Mucosa of descending colon (tissue), 3 donors: ENCODE measurements at regions not wholly inside any gene's neighbourhood (a gene's known extent, or its start where the extent isn't known, plus 50 kb on each side); places are given as distances from the start of the nearest gene placed in this dataset.

Source experiments
- ATAC-seq: fragments of 200-7000 bp; cut with Tn5 transposase; one replicate; pipeline ENCODE4 v1.9.1; 2020; ENCODE audit warnings: mild to moderate bottlenecking, moderate library complexity
- DNase-seq, 3 donors: peaks; one replicate each; pipeline ENCODE4 v3.0.0-alpha.2; 2020
- H3K36me3 ChIP-seq: fragments of 200-600 bp; one replicate; pipeline ENCODE4 v1.8.0; 2021; ENCODE audit warnings: low read depth, mild to moderate bottlenecking
- H3K4me1 ChIP-seq: fragments of 200-600 bp; one replicate; pipeline ENCODE4 v1.8.0; 2021; ENCODE audit warnings: low read depth, mild to moderate bottlenecking
- H3K4me3 ChIP-seq: fragments of 200-600 bp; one replicate; pipeline ENCODE4 v1.8.0; 2021; ENCODE audit warnings: mild to moderate bottlenecking
- H3K9me3 ChIP-seq: fragments of 200-600 bp; one replicate; pipeline ENCODE4 v1.8.0; 2021; ENCODE audit warnings: mild to moderate bottlenecking
- intact Hi-C, 2 donors: fragments of 100-400 bp; cut with DNase I in 1 of 2; cut with micrococcal nuclease in 1 of 2; formaldehyde crosslinking; loops; one replicate each; pipeline versions ENCODE4 v1.11.0 to v1.11.1; 2022; cut with DNase I, micrococcal nuclease
- TF ChIP-seq, protein P1 (sequence below): fragments of 200-600 bp; IDR thresholded peaks from one replicate; pipeline ENCODE4 v1.8.0; 2022; ENCODE audit warnings: antibody characterized with exemption, mild to moderate bottlenecking
- donor health status: DM: no; HTN: no; CAD: no; lungs with moderate emphysema.
- donor health status: DM: no; HTN: no; CAD: no.
- donor health status: DM: no; HTN: yes; CAD: no.

DNA sequence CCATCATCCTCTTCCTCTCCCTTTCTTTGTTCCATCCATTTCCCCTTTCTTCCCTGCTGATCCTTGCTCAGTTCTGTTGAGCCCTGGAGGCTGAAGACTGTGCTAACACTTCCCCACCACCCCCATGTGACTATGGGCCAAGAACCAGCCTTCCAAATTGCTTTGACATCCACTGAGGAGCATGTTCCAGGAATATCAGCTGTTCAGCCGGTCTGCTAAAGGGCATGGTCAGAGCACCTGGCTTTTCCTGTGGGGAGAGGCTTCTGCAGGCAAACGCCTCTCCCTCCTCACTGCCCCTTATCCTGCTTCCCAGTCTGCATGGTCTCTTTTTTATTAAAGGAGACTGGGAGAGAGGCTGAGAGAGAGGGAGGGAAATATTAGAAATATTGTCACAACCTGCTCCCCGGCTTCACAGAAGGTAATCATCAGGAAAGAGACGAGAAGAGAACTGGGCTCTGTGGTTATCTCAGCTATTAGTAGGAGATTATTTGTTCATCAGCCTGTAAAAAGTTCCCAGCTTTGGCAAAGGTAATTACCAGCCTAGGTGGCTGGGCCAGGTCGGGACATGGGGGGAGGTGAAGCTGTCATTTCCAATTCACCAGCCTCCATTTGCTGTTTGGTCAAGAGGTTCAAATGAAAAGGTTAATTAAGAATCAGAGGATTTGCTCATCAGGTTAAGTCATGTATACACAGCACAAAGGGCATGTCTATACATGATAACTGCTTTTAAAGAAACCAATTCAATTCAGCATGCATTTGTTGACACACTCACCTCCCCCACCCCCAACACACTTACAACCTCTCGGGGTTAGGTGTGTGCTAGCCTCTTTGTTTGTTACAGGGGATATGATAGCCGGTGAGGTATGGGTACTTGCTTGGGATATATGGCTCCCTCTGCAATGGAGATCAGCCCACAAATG, 83.7 kb upstream of the CRHR1 start:
- Histone ChIP-seq H3K4me3 (no peak overlapping the region), H3K36me3 (no peaks in the 10 kb centered on the region), H3K4me1 (no peaks in the 10 kb centered on the region), H3K9me3 (no peaks in the 10 kb centered on the region)
- TF ChIP-seq, protein P1, sequence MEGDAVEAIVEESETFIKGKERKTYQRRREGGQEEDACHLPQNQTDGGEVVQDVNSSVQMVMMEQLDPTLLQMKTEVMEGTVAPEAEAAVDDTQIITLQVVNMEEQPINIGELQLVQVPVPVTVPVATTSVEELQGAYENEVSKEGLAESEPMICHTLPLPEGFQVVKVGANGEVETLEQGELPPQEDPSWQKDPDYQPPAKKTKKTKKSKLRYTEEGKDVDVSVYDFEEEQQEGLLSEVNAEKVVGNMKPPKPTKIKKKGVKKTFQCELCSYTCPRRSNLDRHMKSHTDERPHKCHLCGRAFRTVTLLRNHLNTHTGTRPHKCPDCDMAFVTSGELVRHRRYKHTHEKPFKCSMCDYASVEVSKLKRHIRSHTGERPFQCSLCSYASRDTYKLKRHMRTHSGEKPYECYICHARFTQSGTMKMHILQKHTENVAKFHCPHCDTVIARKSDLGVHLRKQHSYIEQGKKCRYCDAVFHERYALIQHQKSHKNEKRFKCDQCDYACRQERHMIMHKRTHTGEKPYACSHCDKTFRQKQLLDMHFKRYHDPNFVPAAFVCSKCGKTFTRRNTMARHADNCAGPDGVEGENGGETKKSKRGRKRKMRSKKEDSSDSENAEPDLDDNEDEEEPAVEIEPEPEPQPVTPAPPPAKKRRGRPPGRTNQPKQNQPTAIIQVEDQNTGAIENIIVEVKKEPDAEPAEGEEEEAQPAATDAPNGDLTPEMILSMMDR, result no peak
- DNase-seq (no peak), ATAC-seq (no peak)
- intact Hi-C loops, result no loop called here

DNA sequence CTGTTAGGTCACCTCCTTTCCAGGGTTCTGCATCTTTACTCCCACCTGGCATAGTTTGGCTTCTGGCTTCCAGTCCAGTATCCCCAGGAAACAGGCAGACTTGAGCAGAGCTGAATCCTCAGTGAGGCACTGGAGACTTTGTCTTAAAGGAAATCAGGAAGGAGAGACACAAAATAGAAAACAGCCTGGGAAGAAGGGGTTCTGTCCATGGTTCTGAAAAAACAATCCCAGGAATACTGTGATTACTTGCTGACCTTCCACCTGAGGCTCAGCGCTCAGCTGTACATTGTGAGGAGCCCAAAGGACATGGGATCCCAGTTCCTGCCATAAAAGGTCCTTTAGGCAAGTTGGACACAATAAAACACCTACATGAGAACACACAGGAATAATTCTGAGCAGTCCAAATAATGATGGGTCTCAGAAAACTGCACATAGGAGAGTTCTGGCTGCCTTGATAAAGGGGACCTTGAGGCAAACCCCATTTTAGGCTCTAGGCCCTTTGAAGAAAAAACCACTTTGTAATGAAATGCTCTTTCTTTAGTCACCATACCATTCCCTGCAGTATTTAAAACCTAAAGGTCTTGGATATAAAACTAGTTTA, 81.4 kb upstream of the CRHR1 start:
- Histone ChIP-seq H3K4me1 (no peaks in the 10 kb centered on the region), H3K36me3 (no peaks in the 10 kb centered on the region), H3K4me3 (no peak overlapping the region), H3K9me3 (no peaks in the 10 kb centered on the region)
- DNase-seq (no peak), ATAC-seq (no peak)
- intact Hi-C loops, result no loop called here
- TF ChIP-seq, protein P1, result no peak

DNA sequence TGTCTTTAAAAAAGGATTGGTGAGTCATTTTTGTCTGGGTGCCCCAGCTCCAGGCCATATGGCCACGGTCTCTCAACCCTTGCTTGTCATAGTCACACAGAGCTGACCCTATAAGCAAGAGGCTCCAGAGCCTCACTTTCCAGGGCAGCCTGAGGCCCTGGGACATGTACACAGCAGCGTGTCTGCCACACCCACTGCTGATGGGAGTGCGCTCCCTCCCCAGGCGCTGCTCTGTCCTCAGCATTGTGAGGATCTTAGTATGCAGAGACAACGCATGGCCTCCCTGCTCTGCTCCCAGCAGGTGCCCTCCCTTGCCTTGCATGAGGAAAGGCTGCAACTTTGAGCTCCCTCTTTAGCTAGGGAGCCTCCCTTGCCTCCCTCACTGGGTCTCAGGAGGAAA, 80.8 kb upstream of the CRHR1 start:
- ATAC-seq (no peak), DNase-seq (no peak)
- intact Hi-C loops, result no loop called here
- Histone ChIP-seq H3K4me1 (no peaks in the 10 kb centered on the region), H3K36me3 (no peaks in the 10 kb centered on the region), H3K9me3 (no peaks in the 10 kb centered on the region), H3K4me3 (no peak overlapping the region)
- TF ChIP-seq, protein P1, result no peak

DNA sequence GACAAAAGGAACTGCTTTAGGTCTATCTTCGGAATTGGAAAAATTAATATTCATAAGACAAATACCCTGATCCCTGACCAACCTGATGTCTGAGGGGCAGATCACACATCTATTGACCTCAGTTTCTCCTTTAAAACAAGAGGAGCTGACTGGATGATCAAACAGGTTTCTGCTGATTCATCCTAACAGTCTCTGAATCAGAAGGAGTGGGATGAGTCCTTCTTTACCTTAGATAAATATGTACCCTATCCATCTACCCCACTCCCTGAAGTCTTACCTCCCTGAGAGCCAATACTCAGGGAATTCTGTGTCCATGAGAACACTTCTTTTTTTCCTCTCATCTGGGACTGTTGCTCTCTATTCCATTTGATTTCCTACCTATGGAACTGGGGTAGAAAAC, 80.3 kb upstream of the CRHR1 start:
- intact Hi-C loops, result no loop called here
- Histone ChIP-seq H3K4me3 (no peak overlapping the region), H3K4me1 (no peaks in the 10 kb centered on the region), H3K9me3 (no peaks in the 10 kb centered on the region), H3K36me3 (no peaks in the 10 kb centered on the region)
- DNase-seq (no peak), ATAC-seq (no peak)
- TF ChIP-seq, protein P1, result no peak

DNA sequence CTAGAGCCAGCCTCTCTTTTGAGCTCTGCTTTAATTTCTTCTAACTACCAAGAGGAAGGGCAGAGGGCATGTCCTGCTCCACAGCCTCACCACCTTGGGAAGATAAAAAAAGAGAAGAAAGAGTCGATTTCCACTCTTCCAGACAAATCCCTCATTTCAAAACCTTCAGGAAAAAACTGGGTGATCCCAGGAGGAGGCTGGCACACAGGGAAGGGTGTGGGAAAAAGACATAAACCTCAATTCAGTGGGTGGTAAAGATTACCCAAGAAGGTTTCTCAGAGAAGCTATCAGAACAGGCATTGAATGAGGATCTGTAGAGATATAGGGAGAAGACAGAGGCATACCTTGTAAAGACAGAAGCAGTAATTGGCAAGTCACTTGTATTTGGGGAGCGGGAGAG, 79.9 kb upstream of the CRHR1 start:
- no peak overlapping the region for H3K4me3 ChIP-seq
- no peaks in the 10 kb centered on the region for H3K9me3 ChIP-seq
- TF ChIP-seq, protein P1, result no peak
- DNase-seq (no peak), ATAC-seq (no peak)
- no peaks in the 10 kb centered on the region for H3K36me3 ChIP-seq
- intact Hi-C loops, result no loop called here
- no peaks in the 10 kb centered on the region for H3K4me1 ChIP-seq
